Erythroblast (primary cell): ENCODE measurements at regions not wholly inside any gene's neighbourhood (a gene's known extent, or its start where the extent isn't known, plus 50 kb on each side); places are given as distances from the start of the nearest gene placed in this dataset.

Source experiments
- GATA1 ChIP-seq: IDR thresholded peaks from 2 replicates; pipeline ENCODE4 v1.6.1; 2011; ENCODE audit warnings: low read depth, mild to moderate bottlenecking, control low read depth, low read length, moderate library complexity
- POLR2A ChIP-seq: IDR thresholded peaks from 2 replicates; pipeline ENCODE4 v1.6.1; 2011; ENCODE audit warnings: mild to moderate bottlenecking, low read length

DNA sequence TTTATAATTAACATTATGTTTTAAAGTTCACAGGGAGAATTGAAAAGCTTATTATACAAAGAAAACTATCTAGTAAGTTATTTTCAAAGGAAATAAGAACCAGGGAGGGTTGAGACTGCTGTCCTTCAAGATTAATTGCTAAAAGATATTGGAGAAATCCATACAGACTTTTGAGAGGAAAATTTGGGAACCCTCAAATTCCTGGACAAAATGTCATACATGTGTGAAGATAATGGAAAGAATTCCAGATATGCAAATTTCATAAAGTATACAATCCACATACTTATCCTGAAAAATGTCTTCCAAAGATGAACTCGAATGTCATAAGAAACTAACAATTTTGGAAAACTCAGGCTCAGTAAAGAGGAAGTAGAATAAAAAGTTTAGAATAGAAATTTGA lies 213.8 kb downstream of the HS3ST3A1 start:
- TF ChIP-seq POLR2A, result no peak
- no peak for TF ChIP-seq GATA1
